Chondrocyte (in vitro differentiated cells): ENCODE measurements at regions not wholly inside any gene's neighbourhood (a gene's known extent, or its start where the extent isn't known, plus 50 kb on each side); places are given as distances from the start of the nearest gene placed in this dataset.

Experiments used
- DNase-seq: peaks from one replicate; pipeline ENCODE4 v3.0.0; 2021; ENCODE audit warnings: mixed read lengths, low spot score
- H3K27ac Mint-ChIP-seq: one replicate; pipeline ENCODE4 v1.8.0; 2021; ENCODE audit warnings: mild to moderate bottlenecking, moderate library complexity, mixed read lengths; ENCODE audit not compliant: unreplicated experiment
- H3K27me3 Mint-ChIP-seq: 2 replicates; pipeline ENCODE4 v1.8.0; 2021; ENCODE audit warnings: low read depth, mixed read lengths
- H3K36me3 Mint-ChIP-seq: 2 replicates; pipeline ENCODE4 v1.8.0; 2021; ENCODE audit warnings: low read depth, mixed read lengths
- H3K4me1 Mint-ChIP-seq: 2 replicates; pipeline ENCODE4 v1.8.0; 2021; ENCODE audit warnings: low read depth, mild to moderate bottlenecking, mixed read lengths
- H3K4me3 Mint-ChIP-seq: one replicate; pipeline ENCODE4 v1.8.0; 2021; ENCODE audit warnings: mild to moderate bottlenecking, moderate library complexity, mixed read lengths; ENCODE audit not compliant: unreplicated experiment
- H3K9me3 Mint-ChIP-seq: 2 replicates; pipeline ENCODE4 v1.8.0; 2021; ENCODE audit warnings: low read depth, mixed read lengths
- CTCF ChIP-seq: fragments of 200-600 bp; sonication (generic); IDR thresholded peaks from 2 replicates; pipeline ENCODE4 v1.5.0; 2021; ENCODE audit warnings: antibody characterized with exemption, mild to moderate bottlenecking, moderate library complexity

- Mint-ChIP-seq H3K27ac (no peak overlapping the region), H3K36me3 (no peaks in the 10 kb centered on the region), H3K4me3 (no peak overlapping the region), H3K4me1 (no peaks in the 10 kb centered on the region), H3K9me3 (no peaks in the 10 kb centered on the region), H3K27me3 (peaks cover 2% of the 10 kb centered on the region)
- no peak for DNase-seq
- TF ChIP-seq CTCF, result no peak
These were observed 66.3 kb upstream of the SLC6A6 start for GRCh38 chr3:14335774-14336748.

- Mint-ChIP-seq H3K4me1 (peaks cover 4% of the 10 kb centered on the region), H3K36me3 (no peaks in the 10 kb centered on the region), H3K27me3 (peaks cover 2% of the 10 kb centered on the region), H3K27ac (no peak overlapping the region), H3K9me3 (no peaks in the 10 kb centered on the region), H3K4me3 (no peak overlapping the region)
- TF ChIP-seq CTCF, result no peak
- no peak for DNase-seq
These were observed 65.4 kb upstream of the SLC6A6 start for GRCh38 chr3:14336749-14337598.

DNA sequence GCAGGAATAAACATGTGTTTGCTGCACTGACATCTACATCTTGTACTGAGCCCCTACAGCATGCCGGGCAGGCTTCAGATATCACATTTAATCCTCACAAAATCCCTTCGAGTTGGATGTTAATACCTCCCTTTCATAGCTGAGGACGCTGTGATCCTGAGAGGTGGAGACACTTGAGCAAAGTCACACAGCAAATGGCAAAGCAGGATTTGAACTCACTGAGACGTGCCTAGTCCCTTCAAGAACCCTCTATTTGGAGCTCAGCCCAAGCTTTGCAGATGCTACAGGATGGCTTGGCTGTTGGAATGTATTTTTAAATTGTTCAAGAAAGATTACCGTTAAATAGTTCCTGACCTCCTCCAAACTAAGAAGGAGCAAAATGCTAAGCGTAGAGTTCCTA, 64.6 kb upstream of the SLC6A6 start:
- DNase-seq, result no peak
- TF ChIP-seq CTCF, result no peak
- peaks cover 4% of the 10 kb centered on the region for H3K4me1 Mint-ChIP-seq
- H3K4me3 Mint-ChIP-seq, result no peak overlapping the region
- H3K27ac Mint-ChIP-seq, result no peak overlapping the region
- peaks cover 2% of the 10 kb centered on the region for H3K27me3 Mint-ChIP-seq
- no peaks in the 10 kb centered on the region for H3K36me3 Mint-ChIP-seq
- no peaks in the 10 kb centered on the region for H3K9me3 Mint-ChIP-seq

- no peak for DNase-seq
- Mint-ChIP-seq H3K36me3 (no peaks in the 10 kb centered on the region), H3K4me3 (no peak overlapping the region), H3K4me1 (peaks cover 7% of the 10 kb centered on the region), H3K27ac (no peak overlapping the region), H3K27me3 (peaks cover 2% of the 10 kb centered on the region), H3K9me3 (no peaks in the 10 kb centered on the region)
- TF ChIP-seq CTCF, result no peak
These were observed 64.2 kb upstream of the SLC6A6 start for GRCh38 chr3:14338242-14338641.

DNA sequence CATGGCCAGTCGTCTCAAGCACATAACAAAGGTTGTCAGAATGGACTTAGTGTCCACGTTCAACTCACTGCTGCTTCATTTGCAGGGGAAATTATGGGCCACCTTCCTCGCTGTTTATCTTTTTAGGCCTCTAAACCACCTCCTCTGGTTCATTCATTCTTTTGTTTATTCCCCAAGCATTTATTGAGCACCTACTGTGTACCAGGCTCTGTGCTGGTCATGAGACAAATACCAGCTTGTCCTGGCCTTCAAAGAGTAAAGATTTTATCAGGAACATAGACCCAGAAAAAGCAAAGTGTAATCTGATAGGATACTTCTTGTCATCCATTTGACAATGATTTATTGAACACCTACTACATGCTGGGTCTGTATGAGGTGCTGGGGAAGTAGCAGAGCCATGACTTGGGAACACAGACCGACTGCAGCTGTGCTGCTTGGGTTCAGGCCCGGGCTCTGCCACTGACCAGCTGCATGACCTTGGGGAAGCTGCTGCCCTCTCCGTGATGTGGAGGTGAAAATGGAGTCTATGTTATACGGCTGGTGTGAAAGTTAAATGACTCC, 63.4 kb upstream of the SLC6A6 start:
- H3K27ac Mint-ChIP-seq, result no peak overlapping the region
- no peaks in the 10 kb centered on the region for H3K36me3 Mint-ChIP-seq
- no peak for TF ChIP-seq CTCF
- no peak for DNase-seq
- no peak overlapping the region for H3K4me3 Mint-ChIP-seq
- no peaks in the 10 kb centered on the region for H3K9me3 Mint-ChIP-seq
- H3K27me3 Mint-ChIP-seq, result peaks cover 2% of the 10 kb centered on the region
- peaks cover 14% of the 10 kb centered on the region for H3K4me1 Mint-ChIP-seq
